D721Med (cell line): ENCODE measurements at regions not wholly inside any gene's neighbourhood (a gene's known extent, or its start where the extent isn't known, plus 50 kb on each side); places are given as distances from the start of the nearest gene placed in this dataset.
"Not testable (repeated sequence)": the region's sequence is repeated elsewhere in the genome, so short reads cannot be mapped to it uniquely, and the experiment has no call there.

Source experiments
- DNase-seq: peaks from one replicate; pipeline ENCODE4 v3.0.0; 2011; ENCODE audit warnings: low spot score; ENCODE audit not compliant: insufficient read length
- FAIRE-seq: peaks from 2 replicates; lab custom pipeline; 2011; peaks lifted over from hg19 to GRCh38; lab: Jason Lieb, UNC
- TF ChIP-seq, protein P1 (sequence below): IDR thresholded peaks from 2 replicates; pipeline ENCODE4 v1.5.1; 2012; ENCODE audit warnings: mild to moderate bottlenecking, control low read depth; ENCODE audit not compliant: insufficient read depth; ENCODE audit errors: missing control alignments

DNA sequence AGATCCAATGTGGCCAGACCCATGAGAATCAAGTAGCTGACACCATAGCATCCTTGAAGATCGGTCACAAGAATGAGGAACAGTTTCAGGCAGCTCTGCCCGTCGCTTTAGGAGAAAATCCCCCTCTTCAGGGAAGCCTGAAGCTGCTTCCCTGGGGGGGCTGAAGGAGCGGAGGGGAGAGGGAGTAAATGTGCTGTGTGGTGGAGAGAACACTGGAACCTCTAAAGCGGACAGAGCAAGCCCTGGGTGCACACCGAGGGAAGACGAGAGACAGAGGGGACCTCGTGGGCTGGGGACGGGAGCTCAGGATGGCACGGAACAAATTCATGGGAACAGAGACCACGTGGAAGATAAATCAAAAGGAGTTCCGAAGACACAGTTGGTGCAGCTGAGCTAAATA is 154.3 kb downstream of the NDUFA10 start:
- DNase-seq (no peak), FAIRE-seq (no peak)
- TF ChIP-seq, protein P1, sequence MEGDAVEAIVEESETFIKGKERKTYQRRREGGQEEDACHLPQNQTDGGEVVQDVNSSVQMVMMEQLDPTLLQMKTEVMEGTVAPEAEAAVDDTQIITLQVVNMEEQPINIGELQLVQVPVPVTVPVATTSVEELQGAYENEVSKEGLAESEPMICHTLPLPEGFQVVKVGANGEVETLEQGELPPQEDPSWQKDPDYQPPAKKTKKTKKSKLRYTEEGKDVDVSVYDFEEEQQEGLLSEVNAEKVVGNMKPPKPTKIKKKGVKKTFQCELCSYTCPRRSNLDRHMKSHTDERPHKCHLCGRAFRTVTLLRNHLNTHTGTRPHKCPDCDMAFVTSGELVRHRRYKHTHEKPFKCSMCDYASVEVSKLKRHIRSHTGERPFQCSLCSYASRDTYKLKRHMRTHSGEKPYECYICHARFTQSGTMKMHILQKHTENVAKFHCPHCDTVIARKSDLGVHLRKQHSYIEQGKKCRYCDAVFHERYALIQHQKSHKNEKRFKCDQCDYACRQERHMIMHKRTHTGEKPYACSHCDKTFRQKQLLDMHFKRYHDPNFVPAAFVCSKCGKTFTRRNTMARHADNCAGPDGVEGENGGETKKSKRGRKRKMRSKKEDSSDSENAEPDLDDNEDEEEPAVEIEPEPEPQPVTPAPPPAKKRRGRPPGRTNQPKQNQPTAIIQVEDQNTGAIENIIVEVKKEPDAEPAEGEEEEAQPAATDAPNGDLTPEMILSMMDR: no peak

DNA sequence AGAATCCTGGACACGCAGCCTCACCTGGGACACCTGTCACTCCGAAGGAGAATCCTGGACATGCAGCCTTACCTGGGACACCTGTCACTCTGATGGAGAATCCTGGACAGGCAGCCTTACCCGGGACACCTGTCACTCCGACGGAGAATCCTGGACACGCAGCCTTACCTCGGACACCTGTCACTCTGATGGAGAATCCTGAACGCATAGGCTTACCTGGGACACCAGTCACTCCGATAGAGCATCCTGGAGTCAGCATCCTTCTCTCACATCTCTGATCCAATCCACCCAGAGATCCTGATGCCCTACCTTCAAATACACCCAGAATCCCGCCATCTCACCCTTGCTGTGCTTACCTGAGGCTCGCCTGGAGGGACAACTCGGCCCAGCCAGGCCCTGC is 154.9 kb downstream of the NDUFA10 start:
- DNase-seq (no peak), FAIRE-seq (no peak)
- TF ChIP-seq, protein P1: no peak

DNA sequence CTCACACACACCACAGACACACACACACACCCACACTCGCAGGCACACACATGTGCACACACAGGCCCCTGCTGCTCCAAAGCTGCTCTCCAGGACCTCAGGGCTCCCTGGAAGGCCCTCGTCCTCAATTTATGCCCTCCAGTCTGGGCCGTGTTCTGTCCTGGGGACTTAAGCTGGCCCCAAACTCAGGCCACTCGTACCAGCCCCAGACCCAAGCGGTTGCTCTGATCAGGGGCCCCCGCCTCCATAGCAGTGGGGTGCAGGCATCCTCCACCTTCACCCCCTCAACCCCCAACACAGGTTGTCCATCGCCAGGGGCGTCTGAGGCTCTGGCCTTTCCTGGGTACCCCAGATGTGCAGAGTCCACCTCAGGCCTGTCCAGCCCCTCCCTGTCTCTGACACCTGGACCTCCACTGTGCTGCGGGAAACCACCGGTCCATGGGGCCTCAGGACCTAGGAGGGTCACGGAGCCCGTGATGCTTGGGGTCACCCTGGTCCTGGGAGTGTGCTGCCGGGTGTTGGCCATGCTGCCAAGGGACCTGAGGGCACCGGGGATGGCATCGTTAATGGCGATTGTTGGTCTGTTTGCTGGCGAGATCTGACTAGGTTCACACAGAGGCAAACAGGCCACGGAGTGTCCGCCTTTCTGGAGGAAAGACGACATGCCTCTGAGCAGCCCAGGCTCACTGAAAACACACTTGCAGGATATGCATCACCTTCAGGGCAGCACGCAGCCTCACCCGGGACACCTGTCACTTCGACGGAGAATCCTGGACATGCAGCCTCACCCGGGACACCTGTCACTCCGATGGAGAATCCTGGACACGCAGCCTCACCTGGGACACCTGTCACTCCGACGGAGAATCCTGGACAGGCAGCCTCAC is 155.6 kb downstream of the NDUFA10 start:
- TF ChIP-seq, protein P1: no peak
- DNase-seq (no peak), FAIRE-seq (no peak)

DNA sequence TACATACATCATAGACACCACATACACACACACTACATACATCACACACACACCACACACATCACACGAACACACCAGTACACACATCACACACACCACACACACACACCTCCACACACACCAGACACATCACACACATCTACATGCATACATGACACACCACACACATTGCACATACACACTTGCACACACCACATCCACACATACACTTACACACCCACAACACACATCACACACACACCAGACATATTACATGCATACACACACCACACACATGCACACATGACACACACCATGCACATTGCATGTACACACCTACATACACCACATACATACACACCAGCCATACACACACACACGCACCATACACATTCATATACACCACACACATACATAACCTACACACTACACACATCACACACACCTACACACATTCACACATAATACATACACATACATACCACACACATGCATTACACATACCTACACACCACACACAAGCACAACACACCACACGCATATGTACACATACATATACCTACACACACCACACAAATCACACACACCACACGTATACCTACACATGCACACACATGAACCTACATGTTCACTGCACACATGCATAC is 156.5 kb downstream of the NDUFA10 start:
- FAIRE-seq (no peak), DNase-seq (no peak)
- TF ChIP-seq, protein P1: no peak

DNA sequence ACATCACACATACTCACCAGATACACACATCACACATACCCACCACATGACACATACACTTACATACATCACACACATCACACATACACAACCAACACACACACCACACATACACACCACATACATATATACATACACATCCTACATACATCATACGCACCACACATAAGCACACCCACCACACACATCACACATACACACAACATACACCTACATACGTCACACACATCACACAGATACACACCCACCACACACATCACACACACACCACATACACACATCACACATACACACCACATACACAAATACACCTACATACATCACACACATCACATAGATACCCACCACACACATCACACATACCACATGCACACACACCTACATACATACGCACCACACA is 158.4 kb downstream of the NDUFA10 start:
- TF ChIP-seq, protein P1: no peak
- FAIRE-seq (no peak), DNase-seq (no peak)

DNA sequence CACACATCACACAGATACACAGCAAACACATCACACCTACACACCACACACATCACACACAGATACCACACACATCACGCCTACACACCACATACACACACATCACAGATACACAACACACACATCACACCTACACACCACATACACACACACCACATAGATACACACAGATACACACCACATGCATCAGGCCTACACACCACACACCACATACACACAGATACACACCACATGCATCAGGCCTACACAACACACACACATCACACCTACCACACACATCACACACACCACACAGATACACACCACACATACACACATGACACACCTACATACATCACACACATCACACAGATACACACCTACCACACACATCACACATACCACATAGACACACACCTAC is 158.8 kb downstream of the NDUFA10 start:
- DNase-seq: no peak
- no peak for FAIRE-seq
- TF ChIP-seq, protein P1: no peak

DNA sequence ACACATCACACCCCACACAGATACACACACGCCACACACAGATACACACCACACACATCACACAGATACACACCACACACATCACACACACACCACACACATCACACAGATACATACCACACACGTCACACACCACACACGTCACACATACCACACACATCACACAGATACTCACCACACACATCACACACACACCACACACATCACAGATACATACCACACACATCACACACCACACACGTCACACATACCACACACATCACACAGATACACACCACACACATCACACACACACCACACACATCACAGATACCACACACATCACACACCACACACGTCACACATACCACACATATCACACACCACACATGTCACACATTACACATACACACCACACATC is 159.3 kb downstream of the NDUFA10 start:
- not testable (repeated sequence) for FAIRE-seq, DNase-seq
